Liver (tissue), 8 donors: ENCODE measurements at regions not wholly inside any gene's neighbourhood (a gene's known extent, or its start where the extent isn't known, plus 50 kb on each side); places are given as distances from the start of the nearest gene placed in this dataset.

ENCODE experiments used
- DNase-seq: peaks from one replicate; pipeline ENCODE4 v3.0.0-alpha.2; 2017; ENCODE audit warnings: low spot score
- H3K27ac ChIP-seq, 2 donors: one replicate each; pipeline ENCODE4 v1.7.0; 2013; ENCODE audit warnings: inconsistent platforms in 2 of 2, low read length in 2 of 2, control low read depth in 1 of 2, low read depth in 1 of 2, mild to moderate bottlenecking in 1 of 2
- H3K27me3 ChIP-seq, 4 donors: one replicate each; pipeline versions ENCODE4 v1.6.1 to v1.7.0; 2013; ENCODE audit warnings: low read length in 3 of 4, inconsistent platforms in 1 of 4, mild to moderate bottlenecking in 1 of 4, moderate library complexity in 1 of 4; ENCODE audit not compliant: control insufficient read depth in 4 of 4, insufficient read depth in 4 of 4
- H3K36me3 ChIP-seq, 4 donors: one replicate each; pipeline versions ENCODE4 v1.6.1 to v1.7.0; 2013; ENCODE audit warnings: low read length in 3 of 4, mild to moderate bottlenecking in 3 of 4, low read depth in 1 of 4, moderate library complexity in 1 of 4; ENCODE audit not compliant: control insufficient read depth in 4 of 4, insufficient read depth in 3 of 4
- H3K4me1 ChIP-seq, 4 donors: one replicate each; pipeline versions ENCODE4 v1.6.1 to v1.7.0; 2013; ENCODE audit warnings: low read length in 3 of 4, mild to moderate bottlenecking in 3 of 4, moderate library complexity in 1 of 4; ENCODE audit not compliant: control insufficient read depth in 4 of 4, insufficient read depth in 4 of 4
- H3K4me3 ChIP-seq, 3 donors: one replicate each; pipeline versions ENCODE4 v1.6.1 to v1.7.0; 2013; ENCODE audit warnings: low read length in 3 of 3, control low read depth in 1 of 3, low read depth in 1 of 3, mild to moderate bottlenecking in 1 of 3
- H3K9ac ChIP-seq, 2 donors: one replicate each; pipeline ENCODE4 v1.7.0; 2013; ENCODE audit warnings: low read length in 2 of 2, mild to moderate bottlenecking in 2 of 2, moderate library complexity in 2 of 2, control low read depth in 1 of 2, low read depth in 1 of 2
- H3K9me3 ChIP-seq, 4 donors: one replicate each; pipeline versions ENCODE4 v1.6.1 to v1.7.0; 2013; ENCODE audit warnings: low read length in 3 of 4; ENCODE audit not compliant: control insufficient read depth in 4 of 4
- EGR1 ChIP-seq, 2 donors: IDR thresholded peaks; 2 replicates each; pipeline ENCODE4 v1.6.1; 2016 to 2018; ENCODE audit warnings: antibody characterized with exemption in 2 of 2, low read depth in 2 of 2
- FOXA1 ChIP-seq: IDR thresholded peaks from 2 replicates; pipeline ENCODE4 v1.6.1; 2016; ENCODE audit warnings: antibody characterized with exemption
- FOXA2 ChIP-seq: IDR thresholded peaks from 2 replicates; pipeline ENCODE4 v1.6.1; 2016; ENCODE audit warnings: antibody characterized with exemption
- GABPA ChIP-seq, 2 donors: IDR thresholded peaks in 1 of 2; conservative IDR thresholded peaks in 1 of 2; 2 replicates each; pipeline ENCODE4 v1.6.1; 2016; ENCODE audit warnings: antibody characterized with exemption in 2 of 2, mild to moderate bottlenecking in 1 of 2, moderate library complexity in 1 of 2
- HNF4A ChIP-seq, 2 donors: conservative IDR thresholded peaks; 2 replicates each; pipeline ENCODE4 v1.6.1; 2016; ENCODE audit warnings: antibody characterized with exemption in 2 of 2, mild to moderate bottlenecking in 2 of 2
- HNF4G ChIP-seq: IDR thresholded peaks from 2 replicates; pipeline ENCODE4 v1.6.1; 2016; ENCODE audit warnings: antibody characterized with exemption
- JUND ChIP-seq, 2 donors: IDR thresholded peaks; 2 replicates each; pipeline ENCODE4 v1.6.1; 2016; ENCODE audit warnings: antibody characterized with exemption in 2 of 2
- NR2F2 ChIP-seq: IDR thresholded peaks from 2 replicates; pipeline ENCODE4 v1.6.1; 2016; ENCODE audit warnings: antibody characterized with exemption
- RAD21 ChIP-seq, 2 donors: IDR thresholded peaks; 2 replicates each; pipeline ENCODE4 v1.6.1; 2016; ENCODE audit warnings: antibody characterized with exemption in 2 of 2, mild to moderate bottlenecking in 2 of 2
- RXRA ChIP-seq, 2 donors: IDR thresholded peaks; 2 replicates each; pipeline ENCODE4 v1.6.1; 2017 to 2018; ENCODE audit warnings: antibody characterized with exemption in 2 of 2, mild to moderate bottlenecking in 1 of 2
- SP1 ChIP-seq: IDR thresholded peaks from 2 replicates; pipeline ENCODE4 v1.6.1; 2018; ENCODE audit warnings: antibody characterized with exemption, mild to moderate bottlenecking
- TAF1 ChIP-seq: conservative IDR thresholded peaks from 2 replicates; pipeline ENCODE4 v1.6.1; 2016; ENCODE audit warnings: antibody characterized with exemption, mild to moderate bottlenecking
- YY1 ChIP-seq: IDR thresholded peaks from 2 replicates; pipeline ENCODE4 v1.6.1; 2016; ENCODE audit warnings: antibody characterized with exemption, mild to moderate bottlenecking
- whole genome bisulfite sequencing: extraction: QIAGEN DNeasy Blood & Tissue Kit; methylation state at CpG from one replicate; pipeline ENCODE4 v1.1.7; 2013; 5-methylcytosine and 5-hydroxymethylcytosine counted together
- TF ChIP-seq, protein P1 (sequence below): fragments of 150-350 bp; IDR thresholded peaks from 2 replicates; pipeline ENCODE4 v1.5.1; 2017; ENCODE audit warnings: improper control_type of control experiment, low read depth, low read length; ENCODE audit not compliant: missing input control
- TF ChIP-seq, protein P2 (sequence below): IDR thresholded peaks from 2 replicates; pipeline ENCODE4 v1.6.1; 2016; ENCODE audit warnings: antibody characterized with exemption
- TF ChIP-seq, protein P3 (sequence below): IDR thresholded peaks from 2 replicates; pipeline ENCODE4 v1.6.1; 2016; ENCODE audit warnings: antibody characterized with exemption
- TF ChIP-seq, protein P4 (sequence below): IDR thresholded peaks from 2 replicates; pipeline ENCODE4 v1.6.1; 2016; ENCODE audit warnings: antibody characterized with exemption
- TF ChIP-seq, protein P5 (sequence below): IDR thresholded peaks from 2 replicates; pipeline ENCODE4 v1.6.1; 2016; ENCODE audit warnings: antibody characterized with exemption, mild to moderate bottlenecking
- donor health status: healthy.
- donor health status: healthy.
- donor health status: healthy.
- donor health status: healthy.
- donor health status: healthy.

DNA sequence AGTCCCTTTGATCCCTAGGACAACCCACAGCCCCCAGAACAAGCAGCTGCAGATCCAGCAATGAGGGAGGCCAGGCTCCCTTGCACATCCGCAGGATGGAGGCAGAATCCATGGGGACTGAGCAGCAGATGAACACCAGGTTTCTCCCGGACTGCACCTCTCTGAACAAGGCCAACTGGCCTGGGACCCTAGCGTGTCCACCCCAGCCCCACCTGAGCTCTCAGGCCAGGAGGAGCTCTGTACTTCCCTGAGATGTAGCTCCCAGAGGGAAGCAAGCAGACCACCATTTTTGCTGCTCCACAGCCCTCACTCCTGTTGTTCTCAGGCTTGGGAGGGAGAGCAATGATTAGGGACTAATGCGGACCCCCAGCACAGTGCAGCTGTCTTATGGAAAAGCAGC lies 1195.8 kb downstream of the PCDH18 start (continued):
- TF ChIP-seq, protein P1, sequence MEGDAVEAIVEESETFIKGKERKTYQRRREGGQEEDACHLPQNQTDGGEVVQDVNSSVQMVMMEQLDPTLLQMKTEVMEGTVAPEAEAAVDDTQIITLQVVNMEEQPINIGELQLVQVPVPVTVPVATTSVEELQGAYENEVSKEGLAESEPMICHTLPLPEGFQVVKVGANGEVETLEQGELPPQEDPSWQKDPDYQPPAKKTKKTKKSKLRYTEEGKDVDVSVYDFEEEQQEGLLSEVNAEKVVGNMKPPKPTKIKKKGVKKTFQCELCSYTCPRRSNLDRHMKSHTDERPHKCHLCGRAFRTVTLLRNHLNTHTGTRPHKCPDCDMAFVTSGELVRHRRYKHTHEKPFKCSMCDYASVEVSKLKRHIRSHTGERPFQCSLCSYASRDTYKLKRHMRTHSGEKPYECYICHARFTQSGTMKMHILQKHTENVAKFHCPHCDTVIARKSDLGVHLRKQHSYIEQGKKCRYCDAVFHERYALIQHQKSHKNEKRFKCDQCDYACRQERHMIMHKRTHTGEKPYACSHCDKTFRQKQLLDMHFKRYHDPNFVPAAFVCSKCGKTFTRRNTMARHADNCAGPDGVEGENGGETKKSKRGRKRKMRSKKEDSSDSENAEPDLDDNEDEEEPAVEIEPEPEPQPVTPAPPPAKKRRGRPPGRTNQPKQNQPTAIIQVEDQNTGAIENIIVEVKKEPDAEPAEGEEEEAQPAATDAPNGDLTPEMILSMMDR = no peak
- TF ChIP-seq YY1 (no peak), FOXA1 (no peak), HNF4A (conservative IDR thresholded peaks at IDR 0.05) (no peak), FOXA2 (no peak), SP1 (no peak), TAF1 (no peak), HNF4G (no peak), JUND (IDR thresholded peaks at IDR 0.05) (no peak)
- TF ChIP-seq, protein P2, sequence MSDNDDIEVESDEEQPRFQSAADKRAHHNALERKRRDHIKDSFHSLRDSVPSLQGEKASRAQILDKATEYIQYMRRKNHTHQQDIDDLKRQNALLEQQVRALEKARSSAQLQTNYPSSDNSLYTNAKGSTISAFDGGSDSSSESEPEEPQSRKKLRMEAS = no peak

DNA sequence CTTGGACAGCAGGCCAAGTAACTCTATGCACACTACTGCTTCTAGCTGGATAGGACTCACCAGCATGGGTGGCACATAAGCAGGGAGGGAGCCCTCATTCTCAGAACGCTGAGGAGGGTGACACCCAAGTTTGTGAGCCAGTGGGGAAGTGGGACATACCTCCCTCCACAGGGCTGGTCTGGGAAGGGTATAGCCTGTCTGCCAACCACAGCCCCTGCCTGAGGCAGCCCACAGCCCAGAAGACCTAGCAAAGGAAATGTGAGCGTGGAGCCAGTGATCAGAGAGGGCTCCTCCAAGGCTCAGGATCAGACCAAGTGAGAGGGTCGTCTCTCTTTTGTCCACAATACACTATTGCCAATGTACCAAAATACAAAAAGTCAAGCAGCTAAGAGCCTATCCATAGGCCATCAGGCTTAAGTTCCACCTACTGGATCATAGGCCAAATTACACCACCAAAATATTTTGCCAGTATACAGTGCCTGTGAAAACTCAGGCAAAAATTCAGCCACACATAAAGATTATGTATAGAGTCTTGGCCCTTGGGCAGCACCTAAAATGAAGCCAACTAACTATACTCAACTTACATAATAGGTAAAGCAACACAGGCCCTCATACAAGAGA lies 1203.1 kb downstream of the PCDH18 start:
- Histone ChIP-seq H3K4me1 (no peaks in the 10 kb centered on the region), H3K36me3 (no peaks in the 10 kb centered on the region), H3K9ac (no peak overlapping the region), H3K27me3 (no peaks in the 10 kb centered on the region), H3K27ac (no peak overlapping the region), H3K9me3 (peaks cover 0 to 3% (median 0%) of the 10 kb centered on the region in 4 donors), H3K4me3 (no peak overlapping the region)
- 71% methylated on average over 3 of the region's 3 CpGs for WGBS
- TF ChIP-seq YY1 = no peak
- no peak for TF ChIP-seq HNF4A (conservative IDR thresholded peaks at IDR 0.05)
- TF ChIP-seq JUND (IDR thresholded peaks at IDR 0.05) = no peak
- TF ChIP-seq, protein P3, sequence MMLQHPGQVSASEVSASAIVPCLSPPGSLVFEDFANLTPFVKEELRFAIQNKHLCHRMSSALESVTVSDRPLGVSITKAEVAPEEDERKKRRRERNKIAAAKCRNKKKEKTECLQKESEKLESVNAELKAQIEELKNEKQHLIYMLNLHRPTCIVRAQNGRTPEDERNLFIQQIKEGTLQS = no peak
- TF ChIP-seq FOXA2 = no peak
- TF ChIP-seq TAF1 = no peak
- no peak for DNase-seq

DNA sequence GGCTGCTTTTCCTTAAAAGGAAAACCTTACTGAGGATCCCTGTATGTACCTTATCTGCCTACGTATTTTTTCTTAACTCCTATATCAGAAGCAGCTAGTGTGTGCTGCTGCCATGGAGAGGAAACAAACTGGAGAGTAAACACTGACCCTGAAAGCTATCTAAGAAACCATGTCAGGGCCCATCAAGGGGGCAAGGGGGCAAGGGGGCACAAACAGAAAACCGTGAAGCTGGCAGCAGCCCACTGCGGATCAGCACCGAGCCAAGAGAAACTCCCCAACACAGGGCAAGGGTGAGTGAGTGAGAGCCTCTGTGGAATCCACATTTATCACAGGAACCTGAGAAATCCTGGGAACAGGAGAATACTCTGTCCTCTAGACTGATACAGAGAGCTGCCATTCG lies 1204.2 kb downstream of the PCDH18 start:
- WGBS = 36% methylated on average over 5 of the region's 5 CpGs
- TF ChIP-seq EGR1 (IDR thresholded peaks at IDR 0.05; ENCODE audit: low read depth in 2 of 2) (no peak), TAF1 (no peak), NR2F2 (no peak), HNF4G (no peak), RAD21 (IDR thresholded peaks at IDR 0.05) (no peak), GABPA (IDR thresholded peaks at IDR 0.05 in 1 of 2, conservative IDR thresholded peaks at IDR 0.05 in 1 of 2) (no peak), RXRA (IDR thresholded peaks at IDR 0.05) (no peak), YY1 (no peak), HNF4A (conservative IDR thresholded peaks at IDR 0.05) (no peak), FOXA1 (no peak), FOXA2 (no peak), JUND (IDR thresholded peaks at IDR 0.05) (no peak), SP1 (no peak)
- TF ChIP-seq, protein P4, sequence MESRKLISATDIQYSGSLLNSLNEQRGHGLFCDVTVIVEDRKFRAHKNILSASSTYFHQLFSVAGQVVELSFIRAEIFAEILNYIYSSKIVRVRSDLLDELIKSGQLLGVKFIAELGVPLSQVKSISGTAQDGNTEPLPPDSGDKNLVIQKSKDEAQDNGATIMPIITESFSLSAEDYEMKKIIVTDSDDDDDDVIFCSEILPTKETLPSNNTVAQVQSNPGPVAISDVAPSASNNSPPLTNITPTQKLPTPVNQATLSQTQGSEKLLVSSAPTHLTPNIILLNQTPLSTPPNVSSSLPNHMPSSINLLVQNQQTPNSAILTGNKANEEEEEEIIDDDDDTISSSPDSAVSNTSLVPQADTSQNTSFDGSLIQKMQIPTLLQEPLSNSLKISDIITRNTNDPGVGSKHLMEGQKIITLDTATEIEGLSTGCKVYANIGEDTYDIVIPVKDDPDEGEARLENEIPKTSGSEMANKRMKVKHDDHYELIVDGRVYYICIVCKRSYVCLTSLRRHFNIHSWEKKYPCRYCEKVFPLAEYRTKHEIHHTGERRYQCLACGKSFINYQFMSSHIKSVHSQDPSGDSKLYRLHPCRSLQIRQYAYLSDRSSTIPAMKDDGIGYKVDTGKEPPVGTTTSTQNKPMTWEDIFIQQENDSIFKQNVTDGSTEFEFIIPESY = no peak
- TF ChIP-seq, protein P3 = no peak
- TF ChIP-seq, protein P5, sequence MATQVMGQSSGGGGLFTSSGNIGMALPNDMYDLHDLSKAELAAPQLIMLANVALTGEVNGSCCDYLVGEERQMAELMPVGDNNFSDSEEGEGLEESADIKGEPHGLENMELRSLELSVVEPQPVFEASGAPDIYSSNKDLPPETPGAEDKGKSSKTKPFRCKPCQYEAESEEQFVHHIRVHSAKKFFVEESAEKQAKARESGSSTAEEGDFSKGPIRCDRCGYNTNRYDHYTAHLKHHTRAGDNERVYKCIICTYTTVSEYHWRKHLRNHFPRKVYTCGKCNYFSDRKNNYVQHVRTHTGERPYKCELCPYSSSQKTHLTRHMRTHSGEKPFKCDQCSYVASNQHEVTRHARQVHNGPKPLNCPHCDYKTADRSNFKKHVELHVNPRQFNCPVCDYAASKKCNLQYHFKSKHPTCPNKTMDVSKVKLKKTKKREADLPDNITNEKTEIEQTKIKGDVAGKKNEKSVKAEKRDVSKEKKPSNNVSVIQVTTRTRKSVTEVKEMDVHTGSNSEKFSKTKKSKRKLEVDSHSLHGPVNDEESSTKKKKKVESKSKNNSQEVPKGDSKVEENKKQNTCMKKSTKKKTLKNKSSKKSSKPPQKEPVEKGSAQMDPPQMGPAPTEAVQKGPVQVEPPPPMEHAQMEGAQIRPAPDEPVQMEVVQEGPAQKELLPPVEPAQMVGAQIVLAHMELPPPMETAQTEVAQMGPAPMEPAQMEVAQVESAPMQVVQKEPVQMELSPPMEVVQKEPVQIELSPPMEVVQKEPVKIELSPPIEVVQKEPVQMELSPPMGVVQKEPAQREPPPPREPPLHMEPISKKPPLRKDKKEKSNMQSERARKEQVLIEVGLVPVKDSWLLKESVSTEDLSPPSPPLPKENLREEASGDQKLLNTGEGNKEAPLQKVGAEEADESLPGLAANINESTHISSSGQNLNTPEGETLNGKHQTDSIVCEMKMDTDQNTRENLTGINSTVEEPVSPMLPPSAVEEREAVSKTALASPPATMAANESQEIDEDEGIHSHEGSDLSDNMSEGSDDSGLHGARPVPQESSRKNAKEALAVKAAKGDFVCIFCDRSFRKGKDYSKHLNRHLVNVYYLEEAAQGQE = no peak
- TF ChIP-seq, protein P1 = no peak
- TF ChIP-seq, protein P2 = no peak

More for the DNA sequence above, 1204.2 kb downstream of the PCDH18 start:
- H3K27ac ChIP-seq = no peak overlapping the region
- peaks cover 0 to 3% (median 0%) of the 10 kb centered on the region in 4 donors for H3K9me3 ChIP-seq
- no peak for DNase-seq
- H3K27me3 ChIP-seq = no peaks in the 10 kb centered on the region
- no peaks in the 10 kb centered on the region for H3K4me1 ChIP-seq
- H3K36me3 ChIP-seq = no peaks in the 10 kb centered on the region
- H3K9ac ChIP-seq = no peak overlapping the region
- H3K4me3 ChIP-seq = no peak overlapping the region
